ENCODE measurements at regions not wholly inside any gene's neighbourhood (a gene's known extent, or its start where the extent isn't known, plus 50 kb on each side); places are given as distances from the start of the nearest gene placed in this dataset.

- no CpG with 5 or more reads among the region's 1 CpG for WGBS (ENCODE audit: insufficient coverage)
- Histone ChIP-seq H3K4me3 (ENCODE audit: control extremely low read depth in 1 of 5, extremely low read depth in 1 of 5, insufficient read depth in 1 of 5, low read depth in 2 of 5, low read length in 4 of 5) (no peak overlapping the region), H3K79me2 (ENCODE audit: control insufficient read depth, insufficient read depth, low read length) (no peaks in the 10 kb centered on the region), H3K4me1 (ENCODE audit: control insufficient read depth in 2 of 2, insufficient read depth in 2 of 2, low read length in 2 of 2) (peaks cover 9 to 10% of the 10 kb centered on the region in 2 donors), H3K4me2 (replicated peaks; ENCODE audit: low read depth, low read length, poor library complexity, severe bottlenecking) (no peak overlapping the region), H3K9me3 (ENCODE audit: control extremely low read depth in 1 of 3, control insufficient read depth in 2 of 3, insufficient read depth in 1 of 3, low read length in 2 of 3) (no peaks in the 10 kb centered on the region), H2AFZ (ENCODE audit: insufficient read depth, low read depth, low read length, poor library complexity, severe bottlenecking) (no peak overlapping the region), H3K9ac (ENCODE audit: low read length) (no peak overlapping the region), H3K27ac (ENCODE audit: low read length in 2 of 2) (no peak overlapping the region), H3K36me3 (replicated peaks in 1 of 2; ENCODE audit: control extremely low read depth in 1 of 2, control insufficient read depth in 1 of 2, extremely low read depth in 1 of 2, insufficient read depth in 2 of 2, low read length in 1 of 2) (no peaks in the 10 kb centered on the region), H4K20me1 (ENCODE audit: control insufficient read depth, insufficient read depth, low read length, poor library complexity, severe bottlenecking) (no peaks in the 10 kb centered on the region), H3K27me3 (replicated peaks in 1 of 4; ENCODE audit: control extremely low read depth in 1 of 4, control insufficient read depth in 3 of 4, insufficient read depth in 4 of 4, low read length in 3 of 4) (no peaks in the 10 kb centered on the region)
- ChIA-PET POLR2A (no interaction called here), CTCF (no interaction called here)
- no peak for ATAC-seq (ENCODE audit: low read depth)
- Mint-ChIP-seq H3K27me3 (peaks cover 6% of the 10 kb centered on the region), H3K4me1 (peaks cover 10% of the 10 kb centered on the region), H3K27ac (no peak overlapping the region), H3K9me3 (ENCODE audit: insufficient read depth) (no peaks in the 10 kb centered on the region), H3K4me3 (no peak overlapping the region)
- DNase-seq: no peak
- intact Hi-C loops (cut with micrococcal nuclease): no loop called here
- no peak for TF ChIP-seq CTCF (IDR thresholded peaks at IDR 0.05)
- no peak for TF ChIP-seq EZH2 (IDR thresholded peaks at IDR 0.05; ENCODE audit: borderline replicate concordance, insufficient read depth, low read depth, low read length, poor library complexity, severe bottlenecking)
Measured at GRCh38 chr18:54714851-54715250, 113.4 kb upstream of the RAB27B start.

- no peak overlapping the region for H2AFZ ChIP-seq (ENCODE audit: insufficient read depth, low read depth, low read length, poor library complexity, severe bottlenecking)
- Mint-ChIP-seq H3K27me3 (peaks cover 14% of the 10 kb centered on the region), H3K9me3 (ENCODE audit: insufficient read depth) (no peaks in the 10 kb centered on the region), H3K27ac (no peak overlapping the region), H3K4me1 (peaks cover 10% of the 10 kb centered on the region), H3K4me3 (no peak overlapping the region)
- H3K27ac ChIP-seq (ENCODE audit: low read length in 2 of 2): no peak overlapping the region
- H3K4me1 ChIP-seq (ENCODE audit: control insufficient read depth in 2 of 2, insufficient read depth in 2 of 2, low read length in 2 of 2): peaks cover 9 to 10% of the 10 kb centered on the region in 2 donors
- H3K9me3 ChIP-seq (ENCODE audit: control extremely low read depth in 1 of 3, control insufficient read depth in 2 of 3, insufficient read depth in 1 of 3, low read length in 2 of 3): no peaks in the 10 kb centered on the region
- DNase-seq (no peak), ATAC-seq (ENCODE audit: low read depth) (no peak)
- H3K9ac ChIP-seq (ENCODE audit: low read length): no peak overlapping the region
- H3K4me3 ChIP-seq (ENCODE audit: control extremely low read depth in 1 of 5, extremely low read depth in 1 of 5, insufficient read depth in 1 of 5, low read depth in 2 of 5, low read length in 4 of 5): no peak overlapping the region
- no peaks in the 10 kb centered on the region for H3K36me3 ChIP-seq (replicated peaks in 1 of 2; ENCODE audit: control extremely low read depth in 1 of 2, control insufficient read depth in 1 of 2, extremely low read depth in 1 of 2, insufficient read depth in 2 of 2, low read length in 1 of 2)
- no peak for TF ChIP-seq EZH2 (IDR thresholded peaks at IDR 0.05; ENCODE audit: borderline replicate concordance, insufficient read depth, low read depth, low read length, poor library complexity, severe bottlenecking)
- no peak for TF ChIP-seq CTCF (IDR thresholded peaks at IDR 0.05)
- no peaks in the 10 kb centered on the region for H3K79me2 ChIP-seq (ENCODE audit: control insufficient read depth, insufficient read depth, low read length)
- intact Hi-C loops (cut with micrococcal nuclease): no loop called here
- H4K20me1 ChIP-seq (ENCODE audit: control insufficient read depth, insufficient read depth, low read length, poor library complexity, severe bottlenecking): no peaks in the 10 kb centered on the region
- H3K27me3 ChIP-seq (replicated peaks in 1 of 4; ENCODE audit: control extremely low read depth in 1 of 4, control insufficient read depth in 3 of 4, insufficient read depth in 4 of 4, low read length in 3 of 4): no peaks in the 10 kb centered on the region
- ChIA-PET CTCF (no interaction called here), POLR2A (no interaction called here)
- H3K4me2 ChIP-seq (replicated peaks; ENCODE audit: low read depth, low read length, poor library complexity, severe bottlenecking): no peak overlapping the region
- WGBS (ENCODE audit: insufficient coverage): no CpG with 5 or more reads among the region's 2 CpGs
Measured at GRCh38 chr18:54716586-54716985, 111.7 kb upstream of the RAB27B start.
